ENCODE measurements at regions not wholly inside any gene's neighbourhood (a gene's known extent, or its start where the extent isn't known, plus 50 kb on each side); places are given as distances from the start of the nearest gene placed in this dataset.

GRCh38 chr13:105445796-105446195, 1089.7 kb downstream of the EFNB2 start:
- DNase-seq (no peak), ATAC-seq (no peak)
- ChIA-PET CTCF (no interaction called here), POLR2A (interaction anchor here (1.0 kb wide), 1 partner anchor 10 kb away, joined by 3 read pairs; no protein-coding TSS in a partner anchor)
- Mint-ChIP-seq H3K4me3 (no peak overlapping the region), H3K27me3 (no peaks in the 10 kb centered on the region), H3K4me1 (ENCODE audit: low read depth) (peaks cover 4% of the 10 kb centered on the region), H3K27ac (no peak overlapping the region), H3K9me3 (no peaks in the 10 kb centered on the region), H3K36me3 (ENCODE audit: low read depth) (no peaks in the 10 kb centered on the region)
- no peak for TF ChIP-seq CTCF (IDR thresholded peaks at IDR 0.05)
- intact Hi-C loops (cut with micrococcal nuclease) = no loop called here

GRCh38 chr13:105442949-105443699, 1092.3 kb downstream of the EFNB2 start:
- no peaks in the 10 kb centered on the region for H3K36me3 Mint-ChIP-seq (ENCODE audit: low read depth)
- intact Hi-C loops (cut with micrococcal nuclease) = no loop called here
- H3K4me3 Mint-ChIP-seq = no peak overlapping the region
- POLR2A ChIA-PET = no interaction called here
- no peak for DNase-seq
- H3K4me1 Mint-ChIP-seq (ENCODE audit: low read depth) = peaks cover 4% of the 10 kb centered on the region
- CTCF ChIA-PET = no interaction called here
- no peaks in the 10 kb centered on the region for H3K27me3 Mint-ChIP-seq
- no peak for ATAC-seq
- no peaks in the 10 kb centered on the region for H3K9me3 Mint-ChIP-seq
- H3K27ac Mint-ChIP-seq = no peak overlapping the region
- no peak for TF ChIP-seq CTCF (IDR thresholded peaks at IDR 0.05)

GRCh38 chr13:105442040-105442439, 1093.4 kb downstream of the EFNB2 start:
- intact Hi-C loops (cut with micrococcal nuclease) = no loop called here
- H3K27me3 Mint-ChIP-seq = no peaks in the 10 kb centered on the region
- H3K9me3 Mint-ChIP-seq = no peaks in the 10 kb centered on the region
- H3K27ac Mint-ChIP-seq = no peak overlapping the region
- ATAC-seq (no peak), DNase-seq (no peak)
- CTCF ChIA-PET = no interaction called here
- peaks cover 4% of the 10 kb centered on the region for H3K4me1 Mint-ChIP-seq (ENCODE audit: low read depth)
- H3K36me3 Mint-ChIP-seq (ENCODE audit: low read depth) = no peaks in the 10 kb centered on the region
- H3K4me3 Mint-ChIP-seq = no peak overlapping the region
- no peak for TF ChIP-seq CTCF (IDR thresholded peaks at IDR 0.05)
- POLR2A ChIA-PET = no interaction called here

- Mint-ChIP-seq H3K9me3 (no peaks in the 10 kb centered on the region), H3K27ac (no peak overlapping the region), H3K4me1 (ENCODE audit: low read depth) (peaks cover 4% of the 10 kb centered on the region), H3K36me3 (ENCODE audit: low read depth) (no peaks in the 10 kb centered on the region), H3K4me3 (no peak overlapping the region), H3K27me3 (no peaks in the 10 kb centered on the region)
- ChIA-PET POLR2A (no interaction called here), CTCF (no interaction called here)
- ATAC-seq (no peak), DNase-seq (no peak)
- TF ChIP-seq CTCF (IDR thresholded peaks at IDR 0.05) = no peak
- intact Hi-C loops (cut with micrococcal nuclease) = no loop called here
Measured at GRCh38 chr13:105441051-105441750, 1094.3 kb downstream of the EFNB2 start.

- no peaks in the 10 kb centered on the region for H3K9me3 Mint-ChIP-seq
- DNase-seq = no peak
- no peak overlapping the region for H3K27ac Mint-ChIP-seq
- no peaks in the 10 kb centered on the region for H3K4me1 Mint-ChIP-seq (ENCODE audit: low read depth)
- no peaks in the 10 kb centered on the region for H3K36me3 Mint-ChIP-seq (ENCODE audit: low read depth)
- CTCF ChIA-PET = no interaction called here
- intact Hi-C loops (cut with micrococcal nuclease) = no loop called here
- H3K27me3 Mint-ChIP-seq = no peaks in the 10 kb centered on the region
- H3K4me3 Mint-ChIP-seq = no peak overlapping the region
- no peak for ATAC-seq
- TF ChIP-seq CTCF (IDR thresholded peaks at IDR 0.05) = no peak
- POLR2A ChIA-PET = no interaction called here
Measured at GRCh38 chr13:105436943-105437342, 1098.5 kb downstream of the EFNB2 start.

All from activated CD8-positive, alpha-beta T cell treated with anti-CD3 and anti-CD28 coated beads for 36 hours (primary cell).